Left forelimb (tissue), 1 donor: ENCODE measurements at regions not wholly inside any gene's neighbourhood (a gene's known extent, or its start where the extent isn't known, plus 50 kb on each side); places are given as distances from the start of the nearest gene placed in this dataset.
"Not testable (repeated sequence)": the region's sequence is repeated elsewhere in the genome, so short reads cannot be mapped to it uniquely, and the experiment has no call there.

Experiments used
- DNase-seq: peaks from one replicate; pipeline ENCODE4 v3.0.0-alpha.2; 2018; ENCODE audit warnings: low spot score

DNA sequence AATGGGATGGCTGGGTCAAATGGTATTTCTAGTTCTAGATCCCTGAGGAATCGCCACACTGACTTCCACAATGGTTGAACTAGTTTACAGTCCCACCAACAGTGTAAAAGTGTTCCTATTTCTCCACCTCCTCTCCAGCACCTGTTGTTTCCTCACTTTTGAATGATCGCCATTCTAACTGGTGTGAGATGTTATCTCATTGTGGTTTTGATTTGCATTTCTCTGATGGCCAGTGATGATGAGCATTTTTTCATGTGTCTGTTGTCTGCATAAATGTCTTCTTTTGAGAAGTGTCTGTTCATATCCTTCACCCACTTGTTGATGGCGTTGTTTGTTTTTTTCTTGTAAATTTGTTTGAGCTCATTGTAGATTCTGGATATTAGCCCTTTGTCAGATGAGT lies 272.9 kb upstream of the GRAMD2B start:
- DNase-seq: not testable (repeated sequence)

DNA sequence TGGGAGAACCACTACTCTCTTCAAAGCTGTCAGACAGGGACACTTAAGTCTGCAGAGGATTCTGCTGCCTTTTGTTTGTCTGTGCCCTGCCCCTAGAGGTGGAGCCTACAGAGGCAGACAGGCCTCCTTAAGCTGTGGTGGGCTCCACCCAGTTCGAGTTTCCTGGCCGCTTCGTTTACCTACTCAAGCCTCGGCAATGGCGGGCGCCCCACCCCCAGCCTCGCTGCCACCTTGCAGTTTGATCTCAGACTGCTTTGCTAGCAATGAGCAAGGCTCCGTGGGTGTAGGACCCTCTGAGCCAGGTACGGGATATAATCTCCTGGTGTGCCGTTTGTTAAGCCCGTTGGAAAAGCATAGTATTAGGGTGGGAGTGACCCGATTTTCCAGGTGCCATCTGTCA lies 267.9 kb upstream of the GRAMD2B start:
- DNase-seq: not testable (repeated sequence)

DNA sequence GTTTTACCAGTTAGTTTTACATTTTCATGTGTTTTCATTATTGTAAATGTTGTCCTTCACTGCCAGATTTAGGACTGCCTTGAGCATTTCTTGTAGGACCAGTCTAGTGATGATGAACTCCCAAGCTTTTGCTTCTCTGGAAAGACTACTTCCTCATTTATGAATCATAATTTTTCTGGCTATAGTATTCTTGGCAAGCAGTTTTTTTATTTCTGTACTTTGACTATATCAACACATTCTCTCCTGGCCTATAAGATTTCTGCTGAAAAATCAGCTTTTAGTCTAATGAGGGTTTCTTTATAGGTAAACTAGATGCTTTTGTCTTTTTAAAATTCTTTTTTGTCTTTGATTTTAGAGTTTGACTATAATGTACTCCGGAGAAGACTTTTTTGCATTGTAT lies 256.8 kb upstream of the GRAMD2B start:
- no peak for DNase-seq

DNA sequence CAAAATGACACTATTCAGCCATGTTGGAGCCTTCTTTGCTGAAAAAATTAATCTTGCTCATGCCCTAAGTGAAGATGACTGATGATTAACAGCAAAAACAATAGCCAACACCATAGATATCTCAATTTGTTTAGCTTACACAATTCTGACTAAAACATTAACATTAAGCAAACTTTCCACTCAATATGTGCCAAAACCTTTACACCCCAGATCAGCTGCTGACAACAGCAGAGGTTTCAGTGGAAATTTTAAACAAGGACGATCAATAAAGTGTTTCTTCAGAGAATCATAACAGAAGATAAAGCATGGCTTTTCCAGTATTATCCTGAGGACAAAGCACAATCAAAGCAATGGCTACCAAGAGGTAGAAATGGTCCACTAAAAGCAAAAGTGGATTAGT lies 254.4 kb upstream of the GRAMD2B start:
- no peak for DNase-seq

DNA sequence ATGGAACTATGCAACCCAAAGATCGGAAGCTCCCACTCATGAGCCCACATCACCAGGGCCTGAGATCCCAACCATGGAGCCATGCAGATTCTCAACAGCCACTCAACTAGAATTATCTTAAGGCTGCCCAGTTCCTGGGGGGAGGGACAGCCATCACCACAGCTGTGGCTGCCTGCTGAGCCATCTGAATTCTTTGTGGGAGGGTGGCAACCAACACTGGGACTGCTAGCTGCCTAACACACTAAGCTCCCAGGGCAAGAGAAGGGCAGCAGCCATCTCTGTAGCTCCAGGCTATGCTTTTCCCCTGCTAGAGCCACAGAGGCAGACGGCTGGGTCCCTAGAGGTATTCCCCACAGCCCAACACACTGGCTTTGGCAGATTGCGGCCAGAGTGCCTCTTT lies 251.3 kb upstream of the GRAMD2B start:
- no peak for DNase-seq

DNA sequence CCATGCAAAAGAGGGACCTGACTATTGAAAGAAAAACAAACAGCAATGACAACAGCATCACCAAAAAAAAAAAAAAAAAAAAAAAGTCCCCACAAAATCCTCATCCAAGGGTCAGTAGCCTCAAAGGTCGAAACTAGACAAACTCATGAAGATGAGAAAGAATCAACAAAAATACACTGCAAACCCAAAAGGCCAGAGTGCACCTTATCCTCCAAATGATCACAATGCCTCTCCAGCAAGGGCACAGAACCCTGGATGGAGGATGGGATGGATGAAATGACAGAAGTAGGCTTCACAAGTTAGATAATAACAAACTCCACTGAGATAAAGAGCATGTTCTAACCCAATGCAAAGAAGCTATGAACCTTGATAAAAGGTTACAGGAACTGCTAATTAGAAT lies 250.4 kb upstream of the GRAMD2B start:
- DNase-seq: no peak

DNA sequence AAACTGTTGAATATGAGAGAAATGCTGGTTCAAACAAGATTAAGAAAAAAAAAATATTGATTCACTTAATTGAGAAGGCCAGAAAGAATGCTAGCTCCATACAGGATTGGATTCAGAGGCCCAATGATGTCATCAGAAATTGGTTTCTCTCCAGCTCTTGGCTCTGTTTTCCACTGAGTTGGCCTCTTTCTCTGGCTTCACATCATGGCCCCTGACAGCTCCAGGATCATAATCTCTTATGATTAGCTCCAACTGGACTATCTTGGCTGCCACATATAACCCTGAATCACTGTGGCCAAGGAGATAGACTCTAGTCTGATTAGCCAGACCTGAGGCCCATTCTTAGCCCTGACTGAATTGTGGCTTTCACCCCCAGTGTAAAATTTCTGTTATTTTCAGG lies 244.7 kb upstream of the GRAMD2B start:
- no peak for DNase-seq

DNA sequence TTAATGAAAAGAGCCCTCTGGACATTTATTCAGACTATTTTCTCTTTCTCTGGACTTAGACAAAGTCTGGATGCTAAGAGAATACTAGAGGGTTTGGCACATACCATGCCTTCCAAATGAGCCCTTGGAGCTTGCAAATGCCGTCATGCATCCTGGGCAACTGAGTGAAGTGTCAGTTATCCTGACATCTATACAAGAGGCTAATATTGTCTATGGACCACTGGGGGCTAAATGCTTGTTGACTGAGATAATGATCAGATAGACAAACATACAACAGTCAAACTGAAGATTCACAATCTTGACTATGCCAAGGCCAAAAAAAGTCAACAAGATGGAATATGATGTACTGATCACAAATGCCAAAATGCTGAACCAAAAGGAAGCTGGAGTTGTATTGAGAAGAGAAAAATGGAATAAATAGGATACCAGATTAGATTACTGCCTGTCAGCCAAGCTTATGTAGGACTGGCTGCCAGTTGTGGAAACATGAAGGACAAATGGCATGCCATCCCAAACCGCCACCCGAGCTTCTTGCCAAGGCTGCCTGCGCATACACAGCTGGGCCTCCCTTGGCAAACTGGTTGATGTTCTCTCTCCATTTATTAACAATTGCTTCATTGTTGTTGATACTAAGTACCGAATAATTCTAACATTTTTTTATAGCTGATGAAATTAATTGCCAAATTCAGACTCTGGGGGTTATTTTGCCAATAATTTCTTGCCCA lies 240.1 kb upstream of the GRAMD2B start:
- DNase-seq: no peak

DNA sequence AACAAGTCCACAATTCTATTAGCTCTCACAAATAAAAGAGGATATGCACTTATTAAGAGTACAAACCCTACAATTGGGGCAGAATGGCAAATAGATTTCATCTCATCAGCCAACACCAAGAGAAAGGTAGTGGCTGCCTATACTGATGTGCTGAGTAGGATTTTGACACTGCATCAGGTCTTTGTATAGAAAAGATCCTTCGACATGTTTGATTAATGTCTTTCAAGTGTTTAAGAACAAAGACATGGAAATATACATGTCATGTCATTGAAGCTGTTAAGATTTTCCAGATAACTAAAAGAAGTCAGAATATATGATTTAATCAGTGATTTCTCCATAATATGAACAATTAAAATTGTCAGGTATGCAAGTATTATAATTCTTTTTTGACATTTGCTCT lies 238.7 kb upstream of the GRAMD2B start:
- no peak for DNase-seq

DNA sequence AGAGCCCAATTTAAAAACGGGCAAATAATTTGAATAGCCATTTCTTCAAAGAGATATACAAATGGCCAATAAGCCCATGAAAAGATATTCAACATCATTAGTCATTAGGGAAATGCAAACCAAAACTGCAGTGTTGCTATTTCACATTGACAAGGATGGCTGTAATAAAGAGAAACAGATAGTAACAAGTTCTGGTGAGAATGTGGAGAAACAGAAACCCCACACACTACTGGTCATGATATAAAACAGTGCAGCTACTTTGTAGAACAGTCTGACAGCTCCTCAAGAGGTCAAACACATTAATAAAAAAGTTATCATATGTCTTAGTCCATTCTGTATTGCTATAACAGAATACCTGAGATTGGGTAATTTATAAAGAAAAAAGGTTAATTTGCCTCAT lies 237.0 kb upstream of the GRAMD2B start:
- DNase-seq: no peak

DNA sequence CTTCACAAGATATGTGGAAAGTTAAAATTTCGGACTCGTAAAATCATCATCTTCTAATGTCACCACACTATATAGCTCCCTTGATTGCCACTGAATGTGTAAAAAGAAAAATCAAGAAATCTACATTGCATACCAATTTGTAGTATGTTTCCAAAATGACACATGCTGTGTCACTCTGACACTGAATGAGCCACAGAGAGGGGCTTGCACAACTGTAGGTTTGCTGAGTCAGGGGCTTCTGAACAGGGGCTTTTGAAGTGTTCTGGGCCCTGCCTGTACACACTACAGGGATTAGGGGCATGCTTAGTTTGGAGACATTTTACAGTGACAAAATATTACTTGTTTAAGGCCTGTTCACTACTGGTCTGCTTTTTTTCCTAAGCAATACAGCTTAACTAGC lies 234.4 kb upstream of the GRAMD2B start:
- no peak for DNase-seq

DNA sequence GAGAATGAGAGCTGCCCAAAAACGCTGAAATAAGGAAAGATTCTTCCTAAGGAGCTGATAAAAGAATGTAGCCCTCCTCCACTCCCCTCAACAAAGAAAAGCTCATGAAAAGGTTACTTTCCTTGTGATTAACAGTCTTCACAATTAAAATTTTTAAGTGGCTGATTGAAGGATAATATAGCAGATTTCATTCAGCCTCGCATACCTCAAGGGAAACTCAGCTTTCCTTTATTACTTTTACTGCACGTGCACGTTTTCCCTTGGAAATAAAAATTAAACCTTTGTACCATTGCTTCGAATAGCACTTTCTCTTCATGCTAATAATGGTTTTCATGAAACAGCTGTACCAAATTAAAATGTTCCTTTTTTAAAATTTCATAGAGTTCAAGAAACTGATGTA lies 234.0 kb upstream of the GRAMD2B start:
- no peak for DNase-seq

DNA sequence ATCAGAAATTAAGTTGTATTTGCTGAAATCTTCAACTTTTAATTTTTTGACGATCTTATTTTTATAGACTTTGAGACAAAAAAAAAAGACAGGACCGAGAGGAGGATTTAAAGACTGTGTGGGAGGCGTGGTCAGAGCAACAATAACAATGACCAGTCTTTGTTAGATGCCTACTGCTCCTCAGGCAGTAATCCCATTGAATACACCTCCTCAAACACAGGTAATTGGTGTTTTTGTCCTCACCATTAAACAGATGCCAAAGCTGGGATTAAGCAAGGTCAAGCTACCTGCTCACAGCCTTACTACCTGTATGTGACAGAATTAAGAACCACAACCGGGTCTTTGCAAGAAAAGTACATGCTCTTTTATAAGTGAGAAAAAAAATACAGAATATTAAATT lies 233.3 kb upstream of the GRAMD2B start:
- no peak for DNase-seq

DNA sequence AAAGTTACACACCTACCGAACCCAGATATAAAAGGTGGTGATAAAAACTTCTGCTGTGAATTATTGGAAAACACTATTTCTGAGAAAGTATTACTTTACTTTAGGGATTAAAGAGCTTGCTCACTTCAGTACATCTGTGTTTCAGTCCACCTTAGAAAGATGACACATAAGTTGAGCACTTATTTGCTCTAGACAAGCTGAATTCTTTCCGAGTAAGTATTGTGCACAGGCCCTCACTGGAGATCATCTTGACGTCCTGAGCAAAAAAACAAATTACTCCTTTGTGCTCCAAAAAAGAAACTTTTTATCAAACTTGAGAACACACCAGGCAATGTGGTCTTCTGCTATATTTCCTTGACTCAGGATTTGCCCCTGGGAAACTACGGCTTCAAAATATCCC lies 231.0 kb upstream of the GRAMD2B start:
- no peak for DNase-seq

DNA sequence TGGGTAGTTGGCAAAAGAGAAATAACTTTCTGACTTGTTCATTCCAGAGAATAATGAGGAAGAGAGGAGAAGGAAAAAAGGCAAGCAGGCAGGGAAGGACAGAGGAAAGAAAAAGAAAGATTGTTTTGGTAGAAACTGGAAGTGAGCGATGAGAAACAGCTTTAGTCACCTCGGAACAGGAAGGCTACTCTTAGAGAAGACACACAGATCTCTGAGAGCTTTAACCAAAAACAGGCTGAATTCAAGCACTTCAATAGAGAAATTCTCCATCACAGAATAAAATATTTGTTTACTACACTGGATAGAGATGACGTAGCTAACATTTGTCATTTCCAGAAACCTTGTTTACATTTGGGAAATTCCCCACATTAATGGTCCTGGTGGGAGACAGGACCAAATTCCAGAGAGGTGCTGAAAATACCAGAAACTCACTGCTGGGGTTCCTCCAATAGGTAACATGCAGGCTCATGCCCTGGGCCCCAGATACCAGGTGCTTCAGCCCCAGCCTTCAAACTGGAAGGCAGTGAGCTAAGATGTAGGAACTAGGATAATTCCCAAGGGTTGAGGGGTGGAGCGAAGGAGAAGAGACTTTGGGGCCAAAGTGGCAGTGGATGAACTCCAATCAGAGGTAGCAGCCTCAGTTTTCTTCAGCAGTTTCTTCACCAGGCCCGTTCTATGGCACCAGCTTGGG lies 227.7 kb upstream of the GRAMD2B start:
- no peak for DNase-seq

DNA sequence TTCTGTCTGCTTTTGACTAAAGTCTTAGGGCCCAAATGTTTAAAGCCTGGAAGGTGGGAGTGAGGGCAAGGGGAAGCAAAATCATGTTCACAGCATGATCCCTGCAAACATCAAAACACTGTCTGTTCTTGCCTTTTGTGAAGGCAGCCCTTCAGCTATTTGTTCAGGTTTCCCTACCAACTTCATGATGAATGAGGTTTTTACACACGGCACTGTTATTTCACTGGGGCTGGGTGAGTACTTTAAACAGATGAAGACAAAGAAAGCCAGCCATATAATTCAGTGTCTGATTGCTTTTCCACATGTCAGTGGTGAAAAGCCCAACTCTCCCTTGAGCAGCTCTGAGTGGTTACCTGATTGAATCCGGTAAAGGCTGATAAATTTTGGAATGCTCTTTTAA lies 224.7 kb upstream of the GRAMD2B start:
- DNase-seq: no peak

DNA sequence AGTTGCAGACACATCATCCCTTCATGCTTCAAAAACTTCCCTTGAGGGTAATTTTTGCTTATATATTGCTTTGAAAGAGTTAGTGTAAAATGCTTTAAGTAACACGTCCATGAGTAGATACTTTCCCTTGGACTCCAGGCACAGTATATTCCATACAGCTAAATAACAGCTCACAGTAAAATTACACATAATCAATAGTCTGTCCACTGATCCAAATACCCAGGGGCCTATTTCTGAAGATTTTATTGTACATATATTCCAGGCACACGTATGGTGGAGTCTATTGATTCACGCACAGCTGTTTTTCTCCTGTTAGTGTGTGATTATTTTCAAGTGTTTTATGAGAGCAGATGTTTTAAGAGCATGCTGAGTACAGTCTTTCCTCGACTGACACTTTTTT lies 223.7 kb upstream of the GRAMD2B start:
- DNase-seq: no peak

DNA sequence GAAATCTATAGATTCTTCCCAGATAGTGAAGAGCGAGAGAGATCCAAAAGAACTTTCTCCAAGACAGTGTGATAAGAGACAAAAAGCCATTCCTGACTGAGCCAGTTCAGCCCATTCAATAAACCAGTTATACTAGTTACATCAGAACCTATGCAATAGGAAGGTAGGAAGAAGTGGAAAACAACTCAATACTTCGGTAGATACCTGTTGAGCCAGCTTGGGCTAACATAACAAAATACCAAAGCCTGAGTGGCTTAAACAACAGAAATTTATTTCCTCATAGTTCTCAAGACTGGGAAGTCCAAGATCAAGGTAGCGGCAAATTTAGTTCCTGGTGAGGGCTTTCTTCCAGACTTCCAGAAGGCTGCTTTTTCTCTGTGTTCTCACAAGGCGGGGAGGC lies 214.5 kb upstream of the GRAMD2B start:
- DNase-seq: no peak

DNA sequence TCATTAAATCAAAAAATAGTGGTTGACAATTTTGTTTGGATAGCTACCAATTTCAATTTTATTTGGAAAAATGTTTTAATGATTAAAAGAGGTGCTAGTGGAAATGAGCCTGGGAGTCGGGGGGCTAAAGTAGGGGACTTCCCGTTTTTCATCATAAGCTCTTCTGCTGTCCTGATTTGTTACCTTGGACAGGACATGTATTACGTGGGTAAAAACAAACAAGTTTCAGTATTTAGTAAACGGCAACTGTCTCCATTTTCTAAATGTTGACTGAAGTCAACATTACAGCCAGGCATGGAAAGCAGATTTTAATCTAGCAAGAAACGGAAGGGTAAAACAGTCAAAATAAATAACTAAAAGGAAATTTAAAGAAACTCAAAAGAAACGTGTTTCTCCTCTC lies 212.3 kb upstream of the GRAMD2B start:
- DNase-seq: no peak

DNA sequence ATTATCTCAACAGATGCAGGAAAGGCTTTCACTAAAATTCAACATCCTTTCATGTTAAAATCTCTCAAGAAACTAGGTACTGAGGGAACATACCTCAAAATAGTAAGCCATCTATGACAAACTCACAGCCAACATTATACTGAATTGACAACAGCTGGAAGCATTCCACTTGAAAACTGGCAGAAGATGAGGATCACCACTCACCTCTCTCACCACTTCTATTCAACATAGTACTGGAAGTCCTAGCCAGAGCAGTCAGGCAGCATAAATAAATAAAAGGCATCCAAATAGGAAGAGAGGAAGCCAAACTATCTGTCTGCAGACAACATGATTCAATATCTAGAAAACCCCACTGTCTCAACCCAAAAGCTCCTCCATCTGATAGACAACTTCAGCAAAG lies 203.6 kb upstream of the GRAMD2B start:
- DNase-seq: no peak

DNA sequence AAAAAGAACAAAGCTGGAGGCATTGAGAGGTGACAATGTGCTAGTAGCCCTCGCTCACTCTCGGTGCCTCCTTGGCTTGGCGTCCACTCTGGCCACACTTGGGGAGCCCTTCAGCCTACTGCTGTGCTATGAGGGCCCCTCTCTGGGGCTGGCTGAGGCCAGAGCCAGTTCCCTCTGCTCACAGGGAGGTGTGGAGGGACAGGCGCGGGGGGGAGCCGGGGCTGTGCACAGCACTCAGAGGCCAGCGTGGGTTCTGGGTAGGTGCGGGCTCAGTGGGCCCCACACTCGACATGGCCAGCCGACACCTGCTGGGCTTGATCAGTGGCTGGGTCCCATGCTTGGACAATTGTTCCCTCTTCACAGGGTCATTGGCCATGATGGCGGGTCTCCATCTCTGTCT lies 202.5 kb upstream of the GRAMD2B start:
- DNase-seq: no peak

DNA sequence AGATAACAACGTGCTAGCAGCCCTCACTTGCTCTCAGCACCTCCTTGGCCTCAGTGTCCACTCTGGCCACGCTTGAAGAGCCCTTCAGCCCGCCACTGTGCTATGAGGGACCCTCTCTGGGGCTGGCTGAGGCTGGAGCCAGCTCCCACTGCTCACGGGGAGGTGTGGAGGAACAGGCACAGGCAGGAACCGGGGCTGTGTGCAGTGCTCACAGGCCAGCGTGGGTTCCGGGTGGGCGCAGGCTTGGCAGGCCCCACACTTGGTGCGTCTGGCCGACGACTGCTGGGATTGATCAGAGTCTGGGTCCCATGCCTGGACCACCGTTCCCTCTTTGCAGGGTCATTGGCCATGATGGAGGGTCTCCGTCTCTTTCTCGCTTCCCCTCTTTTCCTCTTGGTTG lies 194.3 kb upstream of the GRAMD2B start:
- DNase-seq: no peak

DNA sequence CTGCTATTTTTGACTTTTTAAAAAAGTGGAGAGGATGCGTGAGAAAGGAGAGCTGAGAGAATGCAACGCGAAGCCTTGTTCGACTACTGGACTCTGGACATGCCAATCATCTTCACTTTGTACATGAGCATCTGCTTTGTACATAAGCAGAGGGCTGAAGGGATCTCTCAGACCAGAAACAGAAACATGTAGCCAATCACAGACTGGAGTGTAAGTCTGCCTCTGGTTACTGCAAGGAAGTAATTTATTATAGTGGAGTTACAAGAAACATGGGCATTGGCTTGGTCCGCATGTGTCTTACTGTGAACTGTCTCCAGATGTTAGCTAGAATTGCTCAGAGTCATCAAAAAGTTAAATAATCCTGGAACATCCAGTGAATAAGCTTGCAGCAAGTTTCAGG lies 190.0 kb upstream of the GRAMD2B start:
- no peak for DNase-seq

DNA sequence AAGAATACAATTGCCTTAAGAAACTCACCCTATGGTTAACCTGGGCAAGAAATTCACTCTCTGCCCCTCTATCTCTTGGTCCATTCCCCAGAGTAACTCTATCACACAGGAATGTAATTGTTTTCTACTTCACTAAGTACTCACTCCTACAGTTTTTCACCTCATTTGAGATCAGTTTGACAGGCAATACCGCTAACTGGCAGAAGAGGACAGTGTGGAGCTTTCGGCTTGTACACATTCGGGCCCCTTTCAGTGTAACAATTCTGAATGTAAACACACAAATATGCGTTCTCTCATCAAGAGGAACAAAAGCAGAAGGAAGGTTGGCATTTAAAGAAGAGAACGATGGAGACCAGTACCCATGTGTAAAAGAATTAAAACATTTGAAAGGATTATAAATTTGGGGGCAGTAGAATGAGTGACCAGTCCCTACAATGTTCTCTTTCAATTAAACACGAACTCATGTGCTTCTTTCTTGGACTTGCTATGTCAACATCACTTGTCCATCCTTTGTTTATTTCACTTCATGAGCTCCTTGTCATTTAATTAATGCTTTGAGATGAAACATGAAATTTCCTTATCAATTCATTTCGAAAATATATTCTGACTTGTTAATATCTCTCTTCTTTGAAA lies 188.5 kb upstream of the GRAMD2B start:
- no peak for DNase-seq
